GM06990 (cell line): ENCODE measurements at regions not wholly inside any gene's neighbourhood (a gene's known extent, or its start where the extent isn't known, plus 50 kb on each side); places are given as distances from the start of the nearest gene placed in this dataset.

ENCODE experiments used
- DNase-seq: peaks from one replicate; pipeline ENCODE4 v3.0.0-alpha.2; 2011; ENCODE audit not compliant: insufficient read length; ENCODE audit errors: extremely low read depth
- H3K27me3 ChIP-seq: replicated peaks from 2 replicates; pipeline ENCODE4 v1.6.0; 2011; ENCODE audit warnings: low read length; ENCODE audit not compliant: control insufficient read depth, insufficient read depth
- H3K36me3 ChIP-seq: 2 replicates; pipeline ENCODE4 v1.5.1; 2011; ENCODE audit warnings: low read length; ENCODE audit not compliant: control insufficient read depth, insufficient read depth
- H3K4me3 ChIP-seq: replicated peaks from 2 replicates; pipeline ENCODE4 v1.5.1; 2011; ENCODE audit warnings: low read depth, mild to moderate bottlenecking, control low read depth, low read length
- TF ChIP-seq, protein P1 (sequence below): IDR thresholded peaks from 2 replicates; pipeline ENCODE4 v1.5.1; 2011; ENCODE audit warnings: low read length, control low read depth, mild to moderate bottlenecking, inconsistent platforms; ENCODE audit not compliant: insufficient read depth, poor library complexity, severe bottlenecking

DNA sequence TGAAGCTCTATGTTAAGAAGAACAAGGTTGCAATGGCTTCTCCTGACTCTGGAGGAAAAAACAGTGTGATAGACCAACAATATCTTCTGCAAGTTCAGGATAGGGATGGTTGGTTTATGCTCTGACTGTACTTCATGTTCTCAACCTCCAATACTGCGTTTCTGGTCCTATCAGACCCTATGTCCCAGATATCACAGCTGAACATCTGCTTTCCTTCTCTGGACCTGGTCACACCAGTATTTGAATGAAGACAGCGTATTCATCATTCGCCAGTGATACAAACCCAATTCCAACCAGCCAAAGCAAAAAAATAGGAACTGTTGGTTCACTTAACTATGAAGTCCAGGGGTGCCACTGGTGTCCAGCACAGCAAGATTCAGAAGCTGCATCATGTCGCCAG is 124.5 kb upstream of the KLF3 start:
- no peaks in the 10 kb centered on the region; the same call in 1 of the 2 replicates for H3K27me3 ChIP-seq
- TF ChIP-seq, protein P1, sequence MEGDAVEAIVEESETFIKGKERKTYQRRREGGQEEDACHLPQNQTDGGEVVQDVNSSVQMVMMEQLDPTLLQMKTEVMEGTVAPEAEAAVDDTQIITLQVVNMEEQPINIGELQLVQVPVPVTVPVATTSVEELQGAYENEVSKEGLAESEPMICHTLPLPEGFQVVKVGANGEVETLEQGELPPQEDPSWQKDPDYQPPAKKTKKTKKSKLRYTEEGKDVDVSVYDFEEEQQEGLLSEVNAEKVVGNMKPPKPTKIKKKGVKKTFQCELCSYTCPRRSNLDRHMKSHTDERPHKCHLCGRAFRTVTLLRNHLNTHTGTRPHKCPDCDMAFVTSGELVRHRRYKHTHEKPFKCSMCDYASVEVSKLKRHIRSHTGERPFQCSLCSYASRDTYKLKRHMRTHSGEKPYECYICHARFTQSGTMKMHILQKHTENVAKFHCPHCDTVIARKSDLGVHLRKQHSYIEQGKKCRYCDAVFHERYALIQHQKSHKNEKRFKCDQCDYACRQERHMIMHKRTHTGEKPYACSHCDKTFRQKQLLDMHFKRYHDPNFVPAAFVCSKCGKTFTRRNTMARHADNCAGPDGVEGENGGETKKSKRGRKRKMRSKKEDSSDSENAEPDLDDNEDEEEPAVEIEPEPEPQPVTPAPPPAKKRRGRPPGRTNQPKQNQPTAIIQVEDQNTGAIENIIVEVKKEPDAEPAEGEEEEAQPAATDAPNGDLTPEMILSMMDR, result no peak
- no peaks in the 10 kb centered on the region for H3K36me3 ChIP-seq
- DNase-seq, result no peak
- no peak overlapping the region for H3K4me3 ChIP-seq

DNA sequence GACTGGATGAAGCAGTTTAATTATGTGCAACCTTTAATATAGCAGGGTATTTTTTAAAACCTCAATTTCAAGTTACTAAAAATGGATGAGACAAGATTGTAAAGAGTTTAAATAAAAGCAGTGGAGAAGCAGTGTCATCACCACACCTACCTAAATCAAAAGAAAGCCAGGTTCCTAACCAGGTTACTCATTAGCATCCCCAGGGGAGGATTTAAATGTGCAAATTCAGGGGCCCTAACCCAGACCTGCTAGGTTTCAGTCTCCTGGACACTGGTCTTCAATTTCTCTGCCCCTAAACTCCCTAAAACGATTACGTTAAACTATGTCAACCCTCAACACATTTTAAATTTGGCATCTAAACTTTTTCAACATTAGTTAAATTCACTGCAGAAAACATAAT is 116.9 kb upstream of the KLF3 start:
- Histone ChIP-seq H3K27me3 (no peaks in the 10 kb centered on the region), H3K4me3 (no peak overlapping the region), H3K36me3 (no peaks in the 10 kb centered on the region)
- no peak for DNase-seq
- TF ChIP-seq, protein P1, result no peak

- Histone ChIP-seq H3K4me3 (no peak overlapping the region), H3K27me3 (no peaks in the 10 kb centered on the region), H3K36me3 (no peaks in the 10 kb centered on the region)
- TF ChIP-seq, protein P1, result no peak
- DNase-seq, result no peak
These were observed 115.7 kb upstream of the KLF3 start for GRCh38 chr4:38548256-38548655.

DNA sequence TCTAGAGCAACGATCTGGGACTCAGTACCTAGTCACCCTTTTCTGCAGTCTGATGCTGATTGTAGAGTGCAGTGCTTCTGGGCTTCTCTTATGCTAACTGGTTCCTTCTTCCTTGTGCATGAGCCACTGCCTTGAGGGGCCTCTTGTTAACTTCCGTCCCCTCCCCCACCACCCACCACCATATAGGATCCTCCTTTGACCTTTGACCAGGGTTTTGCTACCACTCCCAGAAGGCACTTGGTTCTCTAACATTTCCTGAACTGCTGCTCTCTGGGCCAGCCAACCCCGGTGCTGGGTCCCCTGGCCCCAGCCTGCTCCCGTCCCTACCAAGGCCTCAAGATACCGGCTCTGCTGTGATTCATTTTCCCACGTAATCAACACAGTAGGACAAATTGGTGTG is 104.6 kb upstream of the KLF3 start:
- Histone ChIP-seq H3K27me3 (no peaks in the 10 kb centered on the region; the same call in 1 of the 2 replicates), H3K4me3 (no peak overlapping the region), H3K36me3 (no peaks in the 10 kb centered on the region)
- TF ChIP-seq, protein P1, result no peak
- DNase-seq, result no peak

DNA sequence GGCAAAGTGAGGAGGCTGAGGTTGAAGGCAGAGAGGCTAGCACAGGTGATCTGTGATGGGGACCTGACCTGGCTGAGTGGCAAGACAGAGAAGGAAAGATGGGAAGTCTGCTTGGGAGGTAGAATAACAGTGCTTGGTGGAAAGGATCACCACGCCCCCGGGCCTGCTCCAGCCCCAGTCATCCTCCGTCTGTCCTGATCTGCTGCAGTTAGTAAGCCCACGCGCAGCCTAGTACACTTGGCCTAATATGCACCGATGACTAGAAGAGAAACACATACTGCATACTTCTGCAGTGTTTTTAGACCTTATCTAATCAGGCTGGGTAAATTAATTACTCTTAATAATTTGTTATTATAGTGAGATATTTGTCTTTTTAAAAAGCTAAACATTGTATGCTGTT is 103.7 kb upstream of the KLF3 start:
- Histone ChIP-seq H3K4me3 (no peak overlapping the region), H3K36me3 (no peaks in the 10 kb centered on the region), H3K27me3 (no peaks in the 10 kb centered on the region; the same call in 1 of the 2 replicates)
- DNase-seq, result no peak
- TF ChIP-seq, protein P1, result no peak
